H9 (cell line): ENCODE measurements at regions not wholly inside any gene's neighbourhood (a gene's known extent, or its start where the extent isn't known, plus 50 kb on each side); places are given as distances from the start of the nearest gene placed in this dataset.

Source experiments
- DNase-seq: peaks from one replicate; pipeline ENCODE4 v3.0.0-alpha.2; 2017
- H2AFZ ChIP-seq: one replicate; pipeline ENCODE4 v1.6.1; 2013; ENCODE audit warnings: mild to moderate bottlenecking, low read length, control low read depth, moderate library complexity
- H2AK5ac ChIP-seq: 2 replicates; pipeline ENCODE4 v1.6.1; 2013; ENCODE audit warnings: low read length, control low read depth, mixed read lengths; ENCODE audit not compliant: insufficient read length
- H2BK120ac ChIP-seq: one replicate; pipeline ENCODE4 v1.6.1; 2013; ENCODE audit warnings: low read depth, mild to moderate bottlenecking, low read length, control low read depth, inconsistent platforms; ENCODE audit not compliant: poor library complexity, severe bottlenecking
- H2BK12ac ChIP-seq: 2 replicates; pipeline ENCODE4 v1.6.1; 2013; ENCODE audit warnings: low read length, control low read depth, mixed read lengths, low read depth; ENCODE audit not compliant: insufficient read length
- H2BK15ac ChIP-seq: 2 replicates; pipeline ENCODE4 v1.6.1; 2013; ENCODE audit warnings: low read depth, low read length, control low read depth
- H2BK20ac ChIP-seq: one replicate; pipeline ENCODE4 v1.6.1; 2013; ENCODE audit warnings: low read depth, mild to moderate bottlenecking, low read length, control low read depth, inconsistent platforms; ENCODE audit not compliant: poor library complexity, severe bottlenecking
- H2BK5ac ChIP-seq: 2 replicates; pipeline ENCODE4 v1.6.1; 2013; ENCODE audit warnings: low read length, control low read depth, mixed read lengths; ENCODE audit not compliant: insufficient read length
- H3K14ac ChIP-seq: 2 replicates; pipeline ENCODE4 v1.6.1; 2013; ENCODE audit warnings: low read length, control low read depth; ENCODE audit not compliant: insufficient read depth
- H3K18ac ChIP-seq: 2 replicates; pipeline ENCODE4 v1.6.1; 2013; ENCODE audit warnings: low read depth, mild to moderate bottlenecking, mixed read lengths, low read length, control low read depth; ENCODE audit not compliant: insufficient read length
- H3K23ac ChIP-seq: 2 replicates; pipeline ENCODE4 v1.6.1; 2013; ENCODE audit warnings: low read length, control low read depth, mixed read lengths, low read depth; ENCODE audit not compliant: insufficient read length
- H3K23me2 ChIP-seq: 2 replicates; pipeline ENCODE4 v1.6.1; 2013; ENCODE audit warnings: low read depth, mild to moderate bottlenecking, mixed read lengths, low read length, control low read depth; ENCODE audit not compliant: insufficient read length, poor library complexity, severe bottlenecking
- H3K27ac ChIP-seq: 2 replicates; pipeline ENCODE4 v1.5.1; 2013; ENCODE audit warnings: low read length, control low read depth, mixed read lengths, low read depth; ENCODE audit not compliant: insufficient read length
- H3K27me3 ChIP-seq: 2 replicates; pipeline ENCODE4 v1.6.1; 2013; ENCODE audit warnings: low read length, control low read depth, inconsistent platforms; ENCODE audit not compliant: insufficient read depth
- H3K4ac ChIP-seq: 2 replicates; pipeline ENCODE4 v1.6.1; 2013; ENCODE audit warnings: low read depth, mild to moderate bottlenecking, control low read depth, inconsistent platforms, low read length, moderate library complexity
- H3K4me1 ChIP-seq: 2 replicates; pipeline ENCODE4 v1.6.1; 2013; ENCODE audit warnings: low read length, control low read depth, inconsistent platforms; ENCODE audit not compliant: insufficient read depth
- H3K4me2 ChIP-seq: 2 replicates; pipeline ENCODE4 v1.6.1; 2013; ENCODE audit warnings: low read length, control low read depth, mixed read lengths; ENCODE audit not compliant: insufficient read length, insufficient read depth
- H3K56ac ChIP-seq: 2 replicates; pipeline ENCODE4 v1.6.1; 2013; ENCODE audit warnings: low read depth, mild to moderate bottlenecking, mixed read lengths, low read length, control low read depth; ENCODE audit not compliant: insufficient read length
- H3K79me1 ChIP-seq: 2 replicates; pipeline ENCODE4 v1.6.1; 2013; ENCODE audit warnings: low read depth, mild to moderate bottlenecking, moderate library complexity, low read length, control low read depth, inconsistent platforms; ENCODE audit not compliant: insufficient read depth, poor library complexity, severe bottlenecking
- H3K79me2 ChIP-seq: 2 replicates; pipeline ENCODE4 v1.6.1; 2013; ENCODE audit warnings: low read length, control low read depth, inconsistent platforms; ENCODE audit not compliant: insufficient read depth
- H3K9ac ChIP-seq: 2 replicates; pipeline ENCODE4 v1.6.1; 2013; ENCODE audit warnings: low read length, control low read depth, mixed read lengths; ENCODE audit not compliant: insufficient read length; ENCODE audit errors: extremely low read depth
- H3K9me3 ChIP-seq: one replicate; pipeline ENCODE4 v1.6.1; 2013; ENCODE audit warnings: low read depth, low read length, inconsistent platforms; ENCODE audit not compliant: control insufficient read depth
- H3T11ph ChIP-seq: one replicate; pipeline ENCODE4 v1.6.1; 2013; ENCODE audit warnings: mild to moderate bottlenecking, low read length, control low read depth, inconsistent platforms
- H4K20me1 ChIP-seq: one replicate; pipeline ENCODE4 v1.6.1; 2013; ENCODE audit not compliant: control insufficient read depth, insufficient read length, insufficient read depth
- H4K5ac ChIP-seq: 2 replicates; pipeline ENCODE4 v1.6.1; 2013; ENCODE audit warnings: low read depth, mild to moderate bottlenecking, mixed read lengths, low read length, control low read depth; ENCODE audit not compliant: insufficient read length
- H4K8ac ChIP-seq: replicated peaks from 2 replicates; pipeline ENCODE4 v1.6.1; 2013; ENCODE audit warnings: low read length, control low read depth, mixed read lengths, low read depth; ENCODE audit not compliant: insufficient read length
- H4K91ac ChIP-seq: 2 replicates; pipeline ENCODE4 v1.6.1; 2013; ENCODE audit warnings: low read depth, mild to moderate bottlenecking, moderate library complexity, mixed read lengths, low read length, control low read depth; ENCODE audit not compliant: insufficient read length
- H3K27ac Mint-ChIP-seq, 3 experiments: 2 replicates in 2 of 3; 3 replicates in 1 of 3; pipeline ENCODE4 v1.8.0; 2020 to 2021; ENCODE audit warnings: mixed read lengths in 3 of 3, mild to moderate bottlenecking in 1 of 3, moderate library complexity in 1 of 3
- H3K27me3 Mint-ChIP-seq: 2 replicates; pipeline ENCODE4 v1.8.0; 2021; ENCODE audit warnings: low read depth, mild to moderate bottlenecking, moderate library complexity, mixed read lengths
- H3K36me3 Mint-ChIP-seq, 3 experiments: 2 replicates in 2 of 3; 3 replicates in 1 of 3; pipeline ENCODE4 v1.8.0; 2020 to 2021; ENCODE audit warnings: low read depth in 3 of 3, mixed read lengths in 3 of 3; ENCODE audit not compliant: insufficient read depth in 1 of 3
- H3K4me1 Mint-ChIP-seq, 2 experiments: 2 replicates each; pipeline ENCODE4 v1.8.0; 2020; ENCODE audit warnings: mixed read lengths in 2 of 2
- H3K4me3 Mint-ChIP-seq, 2 experiments: 2 replicates in 1 of 2; 3 replicates in 1 of 2; pipeline ENCODE4 v1.8.0; 2020 to 2021; ENCODE audit warnings: mild to moderate bottlenecking in 2 of 2, mixed read lengths in 2 of 2, moderate library complexity in 1 of 2
- H3K9me3 Mint-ChIP-seq, 2 experiments: 2 replicates in 1 of 2; 3 replicates in 1 of 2; pipeline ENCODE4 v1.8.0; 2020; ENCODE audit warnings: mild to moderate bottlenecking in 2 of 2, mixed read lengths in 2 of 2, moderate library complexity in 1 of 2
- WGBS: extraction: QIAGEN DNeasy Blood & Tissue Kit; methylation state at CpG from one replicate; pipeline ENCODE4 v1.1.7; 2013; ENCODE audit warnings: missing lambda C conversion rate, low lambda C conversion rate, mixed read lengths; ENCODE audit not compliant: insufficient read length; ENCODE audit errors: extremely low coverage; 5-methylcytosine and 5-hydroxymethylcytosine counted together
- TF ChIP-seq, protein P1 (sequence below): fragments of 200-600 bp; sonication (generic); conservative IDR thresholded peaks from 3 replicates; pipeline ENCODE4 v1.8.0; 2021; ENCODE audit warnings: antibody characterized with exemption, mild to moderate bottlenecking

DNA sequence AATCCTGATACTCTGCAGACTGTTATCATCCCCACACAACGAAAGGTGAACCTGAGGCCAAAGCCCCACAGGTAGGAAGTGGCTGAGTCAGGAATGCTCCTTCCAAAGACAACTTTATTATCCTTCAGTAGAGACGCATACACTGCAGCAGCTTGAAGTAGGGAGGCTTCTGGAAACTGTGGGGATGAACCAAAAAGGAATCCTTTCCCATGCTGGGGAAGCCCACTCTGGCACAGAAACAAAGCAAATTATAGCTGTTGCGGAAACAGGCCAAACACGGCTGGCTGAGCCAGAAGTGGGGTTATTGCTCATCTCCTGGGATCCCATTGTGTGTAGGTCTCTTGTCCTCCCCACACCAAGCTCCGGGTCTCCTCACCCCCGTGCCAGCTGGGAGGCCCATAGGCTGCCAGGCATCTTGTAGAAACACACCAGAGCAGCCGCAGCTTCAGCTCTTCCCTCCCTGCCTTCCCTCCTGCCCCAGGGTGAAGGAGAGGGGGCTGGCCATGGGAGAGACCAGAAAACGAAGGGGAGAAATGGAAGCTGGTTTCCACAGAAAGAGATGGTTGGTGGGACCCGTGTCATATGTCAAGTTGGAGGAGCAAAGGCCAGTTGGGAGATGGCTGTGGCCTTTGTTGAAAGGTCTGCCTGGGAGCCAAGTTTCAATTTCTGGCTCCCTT lies 176.9 kb upstream of the NABP1 start:
- Histone ChIP-seq H3K9ac (no peak overlapping the region), H4K91ac (no peak overlapping the region), H4K5ac (no peak overlapping the region), H3K9me3 (no peaks in the 10 kb centered on the region), H3K18ac (no peak overlapping the region), H3K79me2 (no peaks in the 10 kb centered on the region), H2BK120ac (no peak overlapping the region), H3K27me3 (no peaks in the 10 kb centered on the region), H4K20me1 (no peaks in the 10 kb centered on the region), H4K8ac (no peak overlapping the region), H2AK5ac (no peak overlapping the region), H3K23me2 (no peaks in the 10 kb centered on the region), H3K4me1 (peaks cover 4% of the 10 kb centered on the region; the same call in 1 of the 2 replicates), H2BK5ac (no peak overlapping the region), H3K79me1 (no peaks in the 10 kb centered on the region), H3K4me2 (no peak overlapping the region), H3K27ac (no peak overlapping the region), H3K23ac (no peak overlapping the region), H3T11ph (no peak overlapping the region), H2BK12ac (no peak overlapping the region), H3K56ac (no peak overlapping the region), H3K14ac (no peak overlapping the region; the same call in 1 of the 2 replicates), H2BK15ac (no peak overlapping the region), H3K4ac (no peak overlapping the region), H2BK20ac (no peak overlapping the region), H2AFZ (no peak overlapping the region)
- Mint-ChIP-seq H3K4me3 (no peak overlapping the region), H3K4me1 (peaks cover 26 to 27% of the 10 kb centered on the region in 2 experiments), H3K27me3 (no peaks in the 10 kb centered on the region), H3K9me3 (peaks cover 3 to 7% of the 10 kb centered on the region in 2 experiments; a peak in 4 of 5 replicates), H3K36me3 (peaks cover 2 to 18% (median 6%) of the 10 kb centered on the region in 3 experiments; a peak in 6 of 7 replicates), H3K27ac (peak overlapping the region in 1 of 3 experiments; percentile 36; a peak in 1 of 7 replicates)
- TF ChIP-seq, protein P1, sequence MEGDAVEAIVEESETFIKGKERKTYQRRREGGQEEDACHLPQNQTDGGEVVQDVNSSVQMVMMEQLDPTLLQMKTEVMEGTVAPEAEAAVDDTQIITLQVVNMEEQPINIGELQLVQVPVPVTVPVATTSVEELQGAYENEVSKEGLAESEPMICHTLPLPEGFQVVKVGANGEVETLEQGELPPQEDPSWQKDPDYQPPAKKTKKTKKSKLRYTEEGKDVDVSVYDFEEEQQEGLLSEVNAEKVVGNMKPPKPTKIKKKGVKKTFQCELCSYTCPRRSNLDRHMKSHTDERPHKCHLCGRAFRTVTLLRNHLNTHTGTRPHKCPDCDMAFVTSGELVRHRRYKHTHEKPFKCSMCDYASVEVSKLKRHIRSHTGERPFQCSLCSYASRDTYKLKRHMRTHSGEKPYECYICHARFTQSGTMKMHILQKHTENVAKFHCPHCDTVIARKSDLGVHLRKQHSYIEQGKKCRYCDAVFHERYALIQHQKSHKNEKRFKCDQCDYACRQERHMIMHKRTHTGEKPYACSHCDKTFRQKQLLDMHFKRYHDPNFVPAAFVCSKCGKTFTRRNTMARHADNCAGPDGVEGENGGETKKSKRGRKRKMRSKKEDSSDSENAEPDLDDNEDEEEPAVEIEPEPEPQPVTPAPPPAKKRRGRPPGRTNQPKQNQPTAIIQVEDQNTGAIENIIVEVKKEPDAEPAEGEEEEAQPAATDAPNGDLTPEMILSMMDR: no peak
- WGBS: no CpG with 5 or more reads among the region's 9 CpGs
- no peak for DNase-seq
